ENCODE measurements at regions not wholly inside any gene's neighbourhood (a gene's known extent, or its start where the extent isn't known, plus 50 kb on each side); places are given as distances from the start of the nearest gene placed in this dataset.

DNA sequence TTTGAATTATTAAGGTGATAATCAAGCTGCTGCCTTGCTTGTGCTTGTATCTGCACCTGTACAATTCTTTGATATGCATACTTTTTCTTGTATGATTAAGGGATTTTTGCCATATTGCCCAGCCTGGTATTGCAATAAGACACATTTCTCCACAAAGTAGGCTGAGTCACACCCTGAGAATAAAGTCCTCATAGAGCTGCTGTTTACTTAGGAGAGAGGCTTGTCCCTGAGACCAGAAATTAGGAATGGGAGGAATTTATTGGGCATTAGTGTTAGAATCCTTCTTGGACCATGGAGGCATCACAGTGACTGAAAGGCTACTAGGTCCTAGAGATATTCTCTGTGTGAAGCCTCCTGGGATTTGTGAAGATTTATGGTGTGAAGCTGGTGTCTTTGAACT lies 506.8 kb upstream of the FBXO33 start:
- TF ChIP-seq, protein P1, sequence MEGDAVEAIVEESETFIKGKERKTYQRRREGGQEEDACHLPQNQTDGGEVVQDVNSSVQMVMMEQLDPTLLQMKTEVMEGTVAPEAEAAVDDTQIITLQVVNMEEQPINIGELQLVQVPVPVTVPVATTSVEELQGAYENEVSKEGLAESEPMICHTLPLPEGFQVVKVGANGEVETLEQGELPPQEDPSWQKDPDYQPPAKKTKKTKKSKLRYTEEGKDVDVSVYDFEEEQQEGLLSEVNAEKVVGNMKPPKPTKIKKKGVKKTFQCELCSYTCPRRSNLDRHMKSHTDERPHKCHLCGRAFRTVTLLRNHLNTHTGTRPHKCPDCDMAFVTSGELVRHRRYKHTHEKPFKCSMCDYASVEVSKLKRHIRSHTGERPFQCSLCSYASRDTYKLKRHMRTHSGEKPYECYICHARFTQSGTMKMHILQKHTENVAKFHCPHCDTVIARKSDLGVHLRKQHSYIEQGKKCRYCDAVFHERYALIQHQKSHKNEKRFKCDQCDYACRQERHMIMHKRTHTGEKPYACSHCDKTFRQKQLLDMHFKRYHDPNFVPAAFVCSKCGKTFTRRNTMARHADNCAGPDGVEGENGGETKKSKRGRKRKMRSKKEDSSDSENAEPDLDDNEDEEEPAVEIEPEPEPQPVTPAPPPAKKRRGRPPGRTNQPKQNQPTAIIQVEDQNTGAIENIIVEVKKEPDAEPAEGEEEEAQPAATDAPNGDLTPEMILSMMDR (IDR thresholded peaks at IDR 0.05; ENCODE audit: low read depth, low read length): no peak
- H3K4me3 ChIP-seq (replicated peaks in 1 of 2; ENCODE audit: low read depth in 2 of 2, low read length in 2 of 2): no peak overlapping the region
- DNase-seq (ENCODE audit: low read depth in 2 of 2): no peak

DNA sequence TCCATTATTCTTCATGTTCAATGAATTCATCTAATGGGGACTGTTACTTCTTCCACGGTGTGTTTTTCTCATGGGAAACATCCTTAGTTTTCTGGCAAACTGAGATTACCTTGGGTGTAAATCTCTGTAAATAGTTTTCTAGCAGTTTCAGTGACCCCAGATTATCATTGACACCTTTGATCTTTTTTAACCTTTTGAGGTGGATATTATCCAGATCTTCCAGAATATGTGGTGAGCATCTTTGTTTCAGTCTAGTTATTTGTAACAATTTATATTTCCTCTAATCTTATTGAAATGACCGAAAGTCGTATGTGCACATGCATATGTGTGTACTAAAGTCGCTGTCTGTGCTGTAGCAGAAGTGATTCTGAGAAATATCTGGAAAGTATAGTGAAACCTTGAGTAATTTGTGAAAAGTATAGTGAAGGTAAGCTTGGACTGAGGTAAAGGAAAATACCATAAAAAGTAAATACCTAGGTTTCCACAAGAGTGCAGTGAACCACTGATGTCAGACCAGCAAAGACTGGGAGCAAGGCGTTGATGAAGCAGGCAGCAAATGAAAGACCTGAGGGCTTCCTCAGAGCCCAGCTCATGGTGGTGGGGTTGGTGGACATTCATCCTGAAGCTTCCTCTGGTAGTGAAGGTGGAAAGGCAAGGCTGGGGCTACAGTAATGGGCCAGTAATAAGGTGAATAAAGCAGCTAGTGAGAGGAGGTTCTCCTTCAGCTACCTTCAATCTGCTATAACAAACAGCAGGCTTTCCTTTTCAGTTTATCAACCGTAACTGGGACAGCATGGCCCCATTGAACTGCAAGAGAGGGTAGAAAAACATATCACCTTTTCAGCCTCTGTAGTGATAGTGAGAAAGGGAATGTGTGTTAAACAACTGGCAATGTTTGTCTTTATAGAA lies 480.2 kb upstream of the FBXO33 start:
- TF ChIP-seq, protein P1 (IDR thresholded peaks at IDR 0.05; ENCODE audit: low read depth, low read length): no peak
- no peak for DNase-seq (ENCODE audit: low read depth in 2 of 2)

DNA sequence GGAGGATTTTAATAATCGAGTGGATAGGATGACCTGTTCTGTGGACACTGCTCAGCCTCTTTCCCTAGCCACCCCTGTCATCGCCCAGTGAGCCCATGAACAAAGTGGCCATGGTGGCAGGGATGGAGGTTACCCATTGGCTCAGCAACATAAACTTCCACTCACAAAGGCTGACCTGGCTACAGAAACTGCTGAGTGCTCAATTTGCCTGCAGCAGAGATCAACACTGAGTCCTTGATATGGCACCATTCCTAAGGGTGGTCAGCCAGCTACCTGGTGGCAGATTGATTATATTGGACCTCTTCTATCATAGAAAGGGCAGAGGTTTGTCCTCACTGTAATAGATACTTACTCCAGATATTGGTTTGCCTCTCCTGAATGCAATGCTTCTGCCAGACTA lies 465.4 kb upstream of the FBXO33 start:
- no peak for DNase-seq (ENCODE audit: low read depth in 2 of 2)
- no peak overlapping the region for H3K4me3 ChIP-seq (replicated peaks in 1 of 2; ENCODE audit: low read depth in 2 of 2, low read length in 2 of 2)
- TF ChIP-seq, protein P1 (IDR thresholded peaks at IDR 0.05; ENCODE audit: low read depth, low read length): no peak

More for the DNA sequence above, 480.2 kb upstream of the FBXO33 start:
- H3K4me3 ChIP-seq (replicated peaks in 1 of 2; ENCODE audit: low read depth in 2 of 2, low read length in 2 of 2): no peak overlapping the region

DNA sequence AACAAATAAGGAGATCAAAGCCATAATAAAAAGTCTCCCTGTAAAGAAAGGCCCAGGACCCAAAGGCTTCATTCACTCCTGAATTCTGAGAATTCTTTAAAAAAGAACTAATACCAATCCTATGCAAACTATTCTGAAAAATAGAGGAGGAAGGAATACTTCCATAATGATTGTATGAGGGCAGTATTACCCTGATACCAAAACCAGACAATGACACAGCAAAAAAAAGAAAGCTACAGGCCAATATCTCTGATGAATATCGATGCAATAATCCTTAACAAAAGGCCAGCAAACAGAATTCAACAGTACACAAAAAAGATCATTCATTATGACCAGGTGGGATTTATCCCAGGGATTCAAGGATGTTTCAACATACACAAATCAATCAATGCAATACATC lies 457.8 kb upstream of the FBXO33 start:
- H3K4me3 ChIP-seq (replicated peaks in 1 of 2; ENCODE audit: low read depth in 2 of 2, low read length in 2 of 2): no peak overlapping the region

DNA sequence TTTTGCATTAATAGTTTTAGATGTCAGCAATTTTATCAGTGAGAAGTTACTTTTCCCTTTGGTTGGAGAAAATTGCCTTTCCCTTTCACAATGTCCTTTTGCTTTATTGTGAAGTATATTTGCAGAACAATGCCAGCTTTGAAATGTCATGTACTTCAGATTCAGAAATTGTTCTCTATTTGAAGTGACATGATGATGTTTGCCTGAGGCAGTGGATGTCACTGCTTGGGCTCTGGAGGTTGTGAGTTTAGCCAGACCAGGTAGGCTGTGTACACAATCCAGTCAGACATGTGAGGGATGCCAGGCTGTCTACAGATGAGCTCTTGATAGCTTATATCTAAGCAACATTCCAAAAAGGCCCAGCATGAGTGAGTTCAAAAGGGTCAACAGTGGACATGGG lies 451.9 kb upstream of the FBXO33 start:
- no peak for DNase-seq (ENCODE audit: low read depth in 2 of 2)
- TF ChIP-seq, protein P1 (IDR thresholded peaks at IDR 0.05; ENCODE audit: low read depth, low read length): no peak
- no peak overlapping the region for H3K4me3 ChIP-seq (replicated peaks in 1 of 2; ENCODE audit: low read depth in 2 of 2, low read length in 2 of 2)

More for the DNA sequence above, 457.8 kb upstream of the FBXO33 start:
- no peak for DNase-seq (ENCODE audit: low read depth in 2 of 2)
- TF ChIP-seq, protein P1 (IDR thresholded peaks at IDR 0.05; ENCODE audit: low read depth, low read length): no peak

DNA sequence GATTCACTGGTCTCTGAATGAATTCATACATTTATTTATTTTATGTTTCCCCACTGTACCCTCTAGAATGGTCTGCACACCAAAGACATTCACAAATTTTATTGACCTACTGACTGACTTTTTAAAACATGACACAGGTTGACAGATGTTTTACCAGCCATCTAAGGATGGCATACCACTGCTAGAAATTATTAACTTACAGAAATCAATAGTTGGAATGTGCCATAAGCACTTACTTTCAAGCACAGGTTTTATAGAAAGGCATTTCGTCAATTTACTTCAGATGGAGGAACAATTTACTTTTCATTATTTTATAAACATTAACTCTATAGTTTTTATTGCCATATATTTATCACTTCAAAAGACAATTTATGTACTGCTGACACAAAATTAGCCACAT lies 448.7 kb upstream of the FBXO33 start:
- TF ChIP-seq, protein P1 (IDR thresholded peaks at IDR 0.05; ENCODE audit: low read depth, low read length): no peak
- H3K4me3 ChIP-seq (replicated peaks in 1 of 2; ENCODE audit: low read depth in 2 of 2, low read length in 2 of 2): no peak overlapping the region
- DNase-seq (ENCODE audit: low read depth in 2 of 2): no peak

Data from cardiac fibroblast (primary cell).